Smooth muscle cell (in vitro differentiated cells): ENCODE measurements at regions not wholly inside any gene's neighbourhood (a gene's known extent, or its start where the extent isn't known, plus 50 kb on each side); places are given as distances from the start of the nearest gene placed in this dataset.

Experiments
- DNase-seq: peaks from one replicate; lab custom pipeline; 2025; ENCODE audit not compliant: unreplicated experiment; lab: John Stamatoyannopoulos, UW
- H2AFZ ChIP-seq: fragments of 200-600 bp; sonication (generic); 2 replicates; pipeline ENCODE4 v1.6.0; 2016; ENCODE audit warnings: antibody characterized with exemption, low read depth, mild to moderate bottlenecking
- H3F3A ChIP-seq: fragments of 200-600 bp; sonication (generic); 2 replicates; pipeline ENCODE4 v1.6.0; 2017; ENCODE audit warnings: antibody characterized with exemption, low read depth
- H3K27ac ChIP-seq: fragments of 200-600 bp; sonication (generic); 2 replicates; pipeline ENCODE4 v1.5.1; 2016; ENCODE audit warnings: low read depth, mild to moderate bottlenecking
- H3K27me3 ChIP-seq: fragments of 200-600 bp; sonication (generic); 2 replicates; pipeline ENCODE4 v1.6.1; 2016; ENCODE audit warnings: low read depth, mild to moderate bottlenecking
- H3K36me3 ChIP-seq: fragments of 200-600 bp; sonication (generic); 2 replicates; pipeline ENCODE4 v1.5.1; 2016; ENCODE audit warnings: low read depth
- H3K4me1 ChIP-seq: fragments of 200-600 bp; sonication (generic); 2 replicates; pipeline ENCODE4 v1.5.1; 2016; ENCODE audit warnings: low read depth
- H3K4me2 ChIP-seq: fragments of 200-600 bp; sonication (generic); 2 replicates; pipeline ENCODE4 v1.6.0; 2016; ENCODE audit warnings: mild to moderate bottlenecking
- H3K4me3 ChIP-seq: fragments of 200-600 bp; sonication (generic); 2 replicates; pipeline ENCODE4 v1.5.1; 2016; ENCODE audit warnings: mild to moderate bottlenecking
- H3K79me2 ChIP-seq: fragments of 200-600 bp; sonication (generic); 2 replicates; pipeline ENCODE4 v1.6.0; 2016; ENCODE audit warnings: low read depth, mild to moderate bottlenecking
- H3K9ac ChIP-seq: fragments of 200-600 bp; sonication (generic); 2 replicates; pipeline ENCODE4 v1.6.0; 2016; ENCODE audit warnings: low read depth
- H3K9me3 ChIP-seq: fragments of 200-600 bp; sonication (generic); replicated peaks from 2 replicates; pipeline ENCODE4 v1.5.1; 2016; ENCODE audit warnings: low read depth
- H4K20me1 ChIP-seq: fragments of 200-600 bp; sonication (generic); 2 replicates; pipeline ENCODE4 v1.6.0; 2016; ENCODE audit warnings: low read depth
- CTCF ChIP-seq: fragments of 200-600 bp; sonication (generic); IDR thresholded peaks from 2 replicates; pipeline ENCODE4 v1.5.1; 2017; ENCODE audit warnings: borderline replicate concordance, mild to moderate bottlenecking, antibody characterized with exemption; ENCODE audit not compliant: insufficient read depth, poor library complexity, severe bottlenecking
- WGBS: methylation state at CpG from one replicate; pipeline ENCODE4 v1.1.7; 2016; ENCODE audit warnings: low lambda C conversion rate; 5-methylcytosine and 5-hydroxymethylcytosine counted together

DNA sequence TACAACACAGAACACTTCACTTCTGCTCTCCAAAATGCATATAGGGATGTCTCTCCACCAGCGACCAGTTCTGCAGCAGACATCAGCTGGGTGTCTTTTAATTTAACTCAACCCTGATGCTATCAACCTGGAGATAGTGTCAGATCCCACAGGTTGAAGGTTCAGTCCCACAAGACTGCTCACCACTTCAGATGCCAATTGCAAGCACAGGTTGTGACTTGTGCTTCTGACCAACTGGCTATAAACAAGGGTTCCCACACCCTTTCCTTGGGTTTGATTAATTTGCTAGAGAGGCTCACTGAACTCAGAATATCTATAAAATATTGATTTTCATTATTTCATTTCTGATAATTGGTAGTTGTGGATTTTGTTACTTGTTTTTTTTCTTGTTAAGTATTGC is 177.4 kb upstream of the HS3ST1 start:
- Histone ChIP-seq H3K4me1 (no peaks in the 10 kb centered on the region), H3K9ac (no peak overlapping the region), H3K27me3 (no peaks in the 10 kb centered on the region), H3F3A (no peaks in the 10 kb centered on the region), H4K20me1 (no peaks in the 10 kb centered on the region), H3K79me2 (no peaks in the 10 kb centered on the region), H3K4me3 (no peak overlapping the region), H2AFZ (no peak overlapping the region), H3K27ac (no peak overlapping the region), H3K4me2 (no peak overlapping the region), H3K36me3 (no peaks in the 10 kb centered on the region), H3K9me3 (no peaks in the 10 kb centered on the region)
- WGBS, result 73% methylated on average over 1 of the region's 1 CpG
- DNase-seq, result no peak
- TF ChIP-seq CTCF, result no peak

DNA sequence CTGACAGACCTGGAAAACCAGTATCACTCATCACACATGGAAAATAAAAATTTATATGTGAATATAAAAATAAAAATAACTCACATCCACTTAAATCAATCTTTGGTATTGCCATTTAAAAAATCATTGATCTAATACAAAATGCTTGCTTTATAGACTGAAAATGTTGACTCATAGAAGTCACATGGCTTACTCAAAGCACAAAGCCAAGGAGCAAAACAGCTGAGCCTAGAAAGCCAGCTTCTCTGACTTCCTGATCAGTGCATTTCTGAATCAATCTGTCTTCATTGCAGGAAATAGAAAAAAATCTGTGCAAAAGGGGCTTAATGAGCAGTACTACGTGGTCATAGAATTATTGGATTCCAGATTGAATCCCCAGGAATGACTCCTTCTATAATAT is 176.9 kb upstream of the HS3ST1 start:
- Histone ChIP-seq H3K27me3 (no peaks in the 10 kb centered on the region), H4K20me1 (no peaks in the 10 kb centered on the region), H3K79me2 (no peaks in the 10 kb centered on the region), H2AFZ (no peak overlapping the region), H3F3A (no peaks in the 10 kb centered on the region), H3K27ac (no peak overlapping the region), H3K4me3 (no peak overlapping the region), H3K9me3 (no peaks in the 10 kb centered on the region), H3K4me2 (no peak overlapping the region), H3K4me1 (no peaks in the 10 kb centered on the region), H3K9ac (no peak overlapping the region), H3K36me3 (no peaks in the 10 kb centered on the region)
- DNase-seq, result no peak
- 67% methylated on average over 1 of the region's 1 CpG for WGBS
- TF ChIP-seq CTCF, result no peak

DNA sequence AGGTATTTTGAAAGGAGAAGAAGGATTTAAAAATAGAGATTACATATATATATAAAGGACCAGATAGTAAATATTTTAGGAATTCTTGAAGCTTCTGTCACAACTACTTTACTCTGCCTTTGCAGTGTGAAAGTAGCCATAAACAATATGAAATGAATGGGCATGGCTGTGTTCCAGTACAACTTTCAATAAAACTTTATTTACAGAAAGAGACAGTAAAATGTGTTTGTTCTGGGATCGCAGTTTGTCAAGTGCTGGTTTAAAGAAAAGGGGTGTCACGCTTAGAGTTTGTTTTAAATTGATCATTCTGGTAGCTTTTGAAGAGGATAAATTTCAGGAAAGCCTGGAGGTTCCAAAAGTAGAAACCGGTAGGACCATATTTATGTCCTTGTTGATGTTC is 176.1 kb upstream of the HS3ST1 start:
- no peaks in the 10 kb centered on the region for H3K79me2 ChIP-seq
- H3K9me3 ChIP-seq, result no peaks in the 10 kb centered on the region
- H3K4me2 ChIP-seq, result no peak overlapping the region
- TF ChIP-seq CTCF, result no peak
- no peaks in the 10 kb centered on the region for H3K4me1 ChIP-seq
- H3K36me3 ChIP-seq, result no peaks in the 10 kb centered on the region
- H2AFZ ChIP-seq, result no peak overlapping the region
- H4K20me1 ChIP-seq, result no peaks in the 10 kb centered on the region
- no peak overlapping the region for H3K9ac ChIP-seq
- no peaks in the 10 kb centered on the region for H3K27me3 ChIP-seq
- DNase-seq, result no peak
- H3K4me3 ChIP-seq, result no peak overlapping the region
- H3F3A ChIP-seq, result no peaks in the 10 kb centered on the region
- H3K27ac ChIP-seq, result no peak overlapping the region
- 98% methylated on average over 3 of the region's 3 CpGs for WGBS

GRCh38 chr4:11603591-11604194 is 175.0 kb upstream of the HS3ST1 start:
- Histone ChIP-seq H3K36me3 (no peaks in the 10 kb centered on the region), H3K4me1 (no peaks in the 10 kb centered on the region), H4K20me1 (no peaks in the 10 kb centered on the region), H2AFZ (no peak overlapping the region), H3K9ac (no peak overlapping the region), H3K27me3 (no peaks in the 10 kb centered on the region), H3K4me2 (no peak overlapping the region), H3K4me3 (no peak overlapping the region), H3F3A (no peaks in the 10 kb centered on the region), H3K79me2 (no peaks in the 10 kb centered on the region), H3K9me3 (no peaks in the 10 kb centered on the region), H3K27ac (no peak overlapping the region)
- 78% methylated on average over 6 of the region's 6 CpGs for WGBS
- DNase-seq, result no peak
- TF ChIP-seq CTCF, result no peak
